Endothelial cell (in vitro differentiated cells): ENCODE measurements at regions not wholly inside any gene's neighbourhood (a gene's known extent, or its start where the extent isn't known, plus 50 kb on each side); places are given as distances from the start of the nearest gene placed in this dataset.

Source experiments
- DNase-seq: peaks from one replicate; pipeline ENCODE4 v3.0.0; 2021; ENCODE audit warnings: low spot score
- H3K27ac Mint-ChIP-seq: one replicate; pipeline ENCODE4 v1.8.0; 2021; ENCODE audit warnings: mixed read lengths, inconsistent platforms; ENCODE audit not compliant: unreplicated experiment
- H3K27me3 Mint-ChIP-seq: one replicate; pipeline ENCODE4 v1.8.0; 2021; ENCODE audit warnings: mild to moderate bottlenecking, moderate library complexity, mixed read lengths, inconsistent platforms; ENCODE audit not compliant: unreplicated experiment
- H3K36me3 Mint-ChIP-seq: one replicate; pipeline ENCODE4 v1.8.0; 2021; ENCODE audit warnings: mild to moderate bottlenecking, low read depth, mixed read lengths, inconsistent platforms; ENCODE audit not compliant: unreplicated experiment
- H3K4me1 Mint-ChIP-seq: one replicate; pipeline ENCODE4 v1.8.0; 2021; ENCODE audit warnings: mild to moderate bottlenecking, mixed read lengths, inconsistent platforms; ENCODE audit not compliant: unreplicated experiment
- H3K4me3 Mint-ChIP-seq: one replicate; pipeline ENCODE4 v1.8.0; 2021; ENCODE audit warnings: mild to moderate bottlenecking, mixed read lengths, inconsistent platforms; ENCODE audit not compliant: unreplicated experiment
- H3K9me3 Mint-ChIP-seq: one replicate; pipeline ENCODE4 v1.8.0; 2021; ENCODE audit warnings: mixed read lengths, inconsistent platforms; ENCODE audit not compliant: unreplicated experiment
- CTCF ChIP-seq: fragments of 200-600 bp; sonication (generic); IDR thresholded peaks from one replicate; pipeline ENCODE4 v1.5.0; 2021; ENCODE audit warnings: antibody characterized with exemption; ENCODE audit not compliant: unreplicated experiment

- Mint-ChIP-seq H3K9me3 (no peaks in the 10 kb centered on the region), H3K4me1 (no peaks in the 10 kb centered on the region), H3K27ac (no peak overlapping the region), H3K36me3 (no peaks in the 10 kb centered on the region), H3K27me3 (no peaks in the 10 kb centered on the region), H3K4me3 (no peak overlapping the region)
- DNase-seq, result no peak
- TF ChIP-seq CTCF, result no peak
Observed at GRCh38 chr3:144524531-144524930, 552.9 kb downstream of the DIPK2A start.

- Mint-ChIP-seq H3K36me3 (no peaks in the 10 kb centered on the region), H3K4me1 (peaks cover 7% of the 10 kb centered on the region), H3K4me3 (no peak overlapping the region), H3K9me3 (no peaks in the 10 kb centered on the region), H3K27me3 (no peaks in the 10 kb centered on the region), H3K27ac (no peak overlapping the region)
- TF ChIP-seq CTCF, result no peak
- no peak for DNase-seq
Observed at GRCh38 chr3:144529566-144529965, 557.9 kb downstream of the DIPK2A start.

- Mint-ChIP-seq H3K36me3 (no peaks in the 10 kb centered on the region), H3K4me3 (no peak overlapping the region), H3K27me3 (no peaks in the 10 kb centered on the region), H3K4me1 (no peaks in the 10 kb centered on the region), H3K27ac (no peak overlapping the region), H3K9me3 (no peaks in the 10 kb centered on the region)
- TF ChIP-seq CTCF, result no peak
- no peak for DNase-seq
Observed at GRCh38 chr3:144544871-144545270, 573.2 kb downstream of the DIPK2A start.

- H3K36me3 Mint-ChIP-seq, result no peaks in the 10 kb centered on the region
- H3K4me3 Mint-ChIP-seq, result no peak overlapping the region
- H3K4me1 Mint-ChIP-seq, result no peaks in the 10 kb centered on the region
- DNase-seq, result no peak
- TF ChIP-seq CTCF, result no peak
- no peak overlapping the region for H3K27ac Mint-ChIP-seq
- H3K9me3 Mint-ChIP-seq, result no peaks in the 10 kb centered on the region
- no peaks in the 10 kb centered on the region for H3K27me3 Mint-ChIP-seq
Observed at GRCh38 chr3:144546539-144546938, 574.9 kb downstream of the DIPK2A start.

GRCh38 chr3:144548346-144548745 lies 576.7 kb downstream of the DIPK2A start:
- no peaks in the 10 kb centered on the region for H3K4me1 Mint-ChIP-seq
- H3K27me3 Mint-ChIP-seq, result peaks cover 1% of the 10 kb centered on the region
- H3K27ac Mint-ChIP-seq, result no peak overlapping the region
- no peak overlapping the region for H3K4me3 Mint-ChIP-seq
- no peak for DNase-seq
- no peaks in the 10 kb centered on the region for H3K36me3 Mint-ChIP-seq
- no peak for TF ChIP-seq CTCF
- H3K9me3 Mint-ChIP-seq, result no peaks in the 10 kb centered on the region
